A549 (cell line): ENCODE measurements at regions not wholly inside any gene's neighbourhood (a gene's known extent, or its start where the extent isn't known, plus 50 kb on each side); places are given as distances from the start of the nearest gene placed in this dataset.

ENCODE experiments used
- ATAC-seq, 2 experiments: fragments of 200-7000 bp in 1 of 2; fragments of >200 bp in 1 of 2; cut with Nextera tagmentation in 1 of 2; cut with Tn5 transposase in 1 of 2; 3 replicates each; pipeline versions ENCODE4 v1.8.0 to v1.9.1; 2018 to 2020; ENCODE audit warnings: mild to moderate bottlenecking in 1 of 2, moderate library complexity in 1 of 2
- CTCF ChIA-PET: fragments of 300-600 bp; sonication (Branson Sonifier 250); formaldehyde crosslinking; extraction: SDS; loops from one replicate; lab custom pipeline; 2021; ENCODE audit warnings: antibody characterized with exemption, inconsistent platforms; lab: Yijun Ruan, JAX
- POLR2A ChIA-PET: fragments of 350-600 bp; formaldehyde crosslinking; extraction: SDS; loops from one replicate; lab custom pipeline; 2021; ENCODE audit warnings: antibody characterized with exemption, inconsistent platforms; lab: Yijun Ruan, JAX
- DNase-seq, 2 experiments: peaks; one replicate each; pipeline versions ENCODE4 v3.0.0 to v3.0.0-alpha.2; 2011 to 2016; ENCODE audit warnings: low read depth in 1 of 2, low spot score in 1 of 2
- FAIRE-seq: peaks from 2 replicates; lab custom pipeline; 2011; peaks lifted over from hg19 to GRCh38; lab: Jason Lieb, UNC
- H3K27ac ChIP-seq, 2 experiments: fragments of >200 bp; sonication (Bioruptor Twin); formaldehyde crosslinking; 3 replicates each; pipeline ENCODE4 v1.5.1; 2016 to 2017
- H3K4me1 ChIP-seq: fragments of >200 bp; sonication (Bioruptor Twin); formaldehyde crosslinking; 3 replicates; pipeline ENCODE4 v1.6.1; 2016
- H3K4me2 ChIP-seq: fragments of >200 bp; sonication (Bioruptor Twin); formaldehyde crosslinking; 3 replicates; pipeline ENCODE4 v1.6.1; 2016
- H3K4me3 ChIP-seq: fragments of >200 bp; sonication (Bioruptor Twin); formaldehyde crosslinking; 3 replicates; pipeline ENCODE4 v1.5.1; 2016
- H3K9me3 ChIP-seq: fragments of >200 bp; sonication (Bioruptor Twin); formaldehyde crosslinking; 3 replicates; pipeline ENCODE4 v1.6.1; 2016
- ATOH8 ChIP-seq: fragments of 250-450 bp; sonication (Bioruptor Pico); IDR thresholded peaks from 2 replicates; pipeline ENCODE4 v1.5.0; 2020; ENCODE audit warnings: low read depth, mild to moderate bottlenecking, moderate library complexity
- CBX8 ChIP-seq: fragments of 200-600 bp; sonication (generic); IDR thresholded peaks from 2 replicates; pipeline ENCODE4 v1.6.1; 2016
- CEBPB ChIP-seq, 2 experiments: fragments of >200 bp in 1 of 2; sonication (Bioruptor Twin) in 1 of 2; formaldehyde crosslinking in 1 of 2; IDR thresholded peaks; 2 replicates each; pipeline ENCODE4 v1.6.1; 2012 to 2016
- E2F6 ChIP-seq: IDR thresholded peaks from 2 replicates; pipeline ENCODE4 v1.6.1; 2012; ENCODE audit warnings: low read depth, borderline replicate concordance
- EHF ChIP-seq: fragments of 250-450 bp; sonication (Bioruptor Pico); IDR thresholded peaks from 2 replicates; pipeline ENCODE4 v1.5.0; 2020; ENCODE audit warnings: mild to moderate bottlenecking
- EP300 ChIP-seq, 2 experiments: fragments of >200 bp; sonication (Bioruptor Twin); formaldehyde crosslinking; IDR thresholded peaks; 2 replicates in 1 of 2; 3 replicates in 1 of 2; pipeline ENCODE4 v1.6.1; 2016 to 2017
- FOSB ChIP-seq: fragments of 250-450 bp; sonication (Bioruptor Pico); IDR thresholded peaks from 2 replicates; pipeline ENCODE4 v1.5.0; 2020; ENCODE audit warnings: mild to moderate bottlenecking, moderate library complexity
- FOSL2 ChIP-seq, 2 experiments: fragments of 450-650 bp in 1 of 2; fragments of >200 bp in 1 of 2; sonication (Bioruptor Twin) in 1 of 2; formaldehyde crosslinking; IDR thresholded peaks; 2 replicates each; pipeline versions ENCODE4 v1.5.0 to v1.6.1; 2016 to 2020; ENCODE audit warnings: mild to moderate bottlenecking in 1 of 2, moderate library complexity in 1 of 2
- HOXA7 ChIP-seq: fragments of 250-450 bp; sonication (Bioruptor Pico); IDR thresholded peaks from 2 replicates; pipeline ENCODE4 v1.5.0; 2020; ENCODE audit warnings: mild to moderate bottlenecking, moderate library complexity
- HOXB13 ChIP-seq: fragments of 250-450 bp; sonication (Bioruptor Pico); IDR thresholded peaks from 2 replicates; pipeline ENCODE4 v1.5.0; 2020; ENCODE audit warnings: low read depth, mild to moderate bottlenecking, moderate library complexity
- KDM1A ChIP-seq: fragments of 200-600 bp; sonication (generic); IDR thresholded peaks from 2 replicates; pipeline ENCODE4 v1.6.1; 2016; ENCODE audit warnings: low read depth, mild to moderate bottlenecking
- MAZ ChIP-seq: fragments of 150-350 bp; IDR thresholded peaks from 2 replicates; pipeline ENCODE4 v1.6.1; 2014; ENCODE audit warnings: antibody characterized with exemption, low read depth, low read length, borderline replicate concordance
- NFE2L2 ChIP-seq: fragments of 150-350 bp; conservative IDR thresholded peaks from 2 replicates; pipeline ENCODE4 v1.6.1; 2014; ENCODE audit warnings: low read length
- NPAS2 ChIP-seq: fragments of 250-450 bp; sonication (Bioruptor Pico); IDR thresholded peaks from 2 replicates; pipeline ENCODE4 v1.8.0; 2022; ENCODE audit warnings: mild to moderate bottlenecking, moderate library complexity, borderline replicate concordance
- PHF8 ChIP-seq: fragments of 200-600 bp; sonication (generic); IDR thresholded peaks from 2 replicates; pipeline ENCODE4 v1.6.1; 2016; ENCODE audit warnings: low read depth, mild to moderate bottlenecking, antibody characterized with exemption, moderate library complexity, borderline replicate concordance
- REST ChIP-seq: fragments of 200-600 bp; sonication (generic); IDR thresholded peaks from 2 replicates; pipeline ENCODE4 v1.6.1; 2016; ENCODE audit warnings: antibody characterized with exemption, mild to moderate bottlenecking, moderate library complexity
- RNF2 ChIP-seq: fragments of 200-600 bp; sonication (generic); IDR thresholded peaks from 2 replicates; pipeline ENCODE4 v1.6.1; 2016; ENCODE audit warnings: low read depth, mild to moderate bottlenecking, antibody characterized with exemption, moderate library complexity, borderline replicate concordance
- SREBF2 ChIP-seq: fragments of 450-650 bp; IDR thresholded peaks from 2 replicates; pipeline ENCODE4 v1.6.1; 2014; ENCODE audit warnings: mild to moderate bottlenecking, moderate library complexity
- TFCP2L1 ChIP-seq: fragments of 250-450 bp; sonication (Bioruptor Pico); IDR thresholded peaks from 2 replicates; pipeline ENCODE4 v1.5.0; 2021; ENCODE audit warnings: mild to moderate bottlenecking
- ZC3H11A ChIP-seq: fragments of 450-650 bp; IDR thresholded peaks from 2 replicates; pipeline ENCODE4 v1.6.1; 2014; ENCODE audit warnings: antibody characterized with exemption, mild to moderate bottlenecking
- ZSCAN20 ChIP-seq: fragments of 250-450 bp; sonication (Bioruptor Pico); IDR thresholded peaks from 2 replicates; pipeline ENCODE4 v1.8.0; 2022; ENCODE audit warnings: mild to moderate bottlenecking, moderate library complexity
- WGBS: methylation state at CpG from one replicate; pipeline ENCODE4 v1.1.6; 2017; ENCODE audit errors: missing lambda C conversion rate; 5-methylcytosine and 5-hydroxymethylcytosine counted together
- TF ChIP-seq, protein P1 (sequence below): IDR thresholded peaks from 2 replicates; pipeline ENCODE4 v1.6.1; 2012
- TF ChIP-seq, protein P2 (sequence below): fragments of >200 bp; sonication (Bioruptor Twin); formaldehyde crosslinking; IDR thresholded peaks from 3 replicates; pipeline ENCODE4 v1.6.1; 2016
- TF ChIP-seq, protein P3 (sequence below): fragments of >200 bp; sonication (Bioruptor Twin); formaldehyde crosslinking; IDR thresholded peaks from 3 replicates; pipeline ENCODE4 v1.5.1; 2016

DNA sequence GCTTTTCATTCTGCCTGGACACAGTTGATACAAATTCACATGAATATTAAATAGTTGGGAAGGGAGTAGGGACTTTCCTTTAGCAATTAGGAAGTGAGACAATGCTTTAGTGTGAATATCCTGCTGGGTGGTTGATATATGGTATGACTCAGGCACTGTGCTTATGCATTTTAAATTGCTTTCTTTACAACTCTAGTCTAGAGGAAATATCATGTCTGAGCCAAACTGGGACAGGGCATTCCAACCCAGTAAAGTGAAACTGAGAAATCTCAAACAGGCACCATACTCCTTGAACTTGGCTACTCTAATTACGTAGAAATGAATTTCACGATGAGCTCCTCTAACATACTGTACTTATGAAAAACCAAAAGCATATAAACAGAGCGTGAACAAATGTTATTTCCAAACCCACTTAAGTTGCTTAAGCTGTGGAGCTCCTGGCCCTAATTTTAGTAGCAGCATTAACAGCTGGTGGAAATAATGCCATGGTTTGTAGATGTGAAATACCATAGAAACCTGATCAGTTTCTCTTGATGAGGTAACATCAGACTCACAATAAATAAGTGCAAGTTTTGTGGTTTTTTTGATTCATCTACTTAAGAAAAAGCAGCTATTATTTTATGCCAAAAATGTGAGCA is 242.9 kb upstream of the GK2 start:
- 10% methylated on average over 3 of the region's 3 CpGs for WGBS
- DNase-seq (no peak), ATAC-seq (no peak)
- H3K27ac ChIP-seq, result no peak overlapping the region
- no peak overlapping the region for H3K4me2 ChIP-seq
- no peaks in the 10 kb centered on the region for H3K9me3 ChIP-seq
- CTCF ChIA-PET, result no interaction called here
- no peak for TF ChIP-seq KDM1A
- TF ChIP-seq REST, result no peak
- TF ChIP-seq EHF (CRISPR knock-in tag), result no peak
- TF ChIP-seq, protein P1, sequence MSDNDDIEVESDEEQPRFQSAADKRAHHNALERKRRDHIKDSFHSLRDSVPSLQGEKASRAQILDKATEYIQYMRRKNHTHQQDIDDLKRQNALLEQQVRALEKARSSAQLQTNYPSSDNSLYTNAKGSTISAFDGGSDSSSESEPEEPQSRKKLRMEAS, result no peak
- no peak for TF ChIP-seq CBX8
- TF ChIP-seq, protein P2, sequence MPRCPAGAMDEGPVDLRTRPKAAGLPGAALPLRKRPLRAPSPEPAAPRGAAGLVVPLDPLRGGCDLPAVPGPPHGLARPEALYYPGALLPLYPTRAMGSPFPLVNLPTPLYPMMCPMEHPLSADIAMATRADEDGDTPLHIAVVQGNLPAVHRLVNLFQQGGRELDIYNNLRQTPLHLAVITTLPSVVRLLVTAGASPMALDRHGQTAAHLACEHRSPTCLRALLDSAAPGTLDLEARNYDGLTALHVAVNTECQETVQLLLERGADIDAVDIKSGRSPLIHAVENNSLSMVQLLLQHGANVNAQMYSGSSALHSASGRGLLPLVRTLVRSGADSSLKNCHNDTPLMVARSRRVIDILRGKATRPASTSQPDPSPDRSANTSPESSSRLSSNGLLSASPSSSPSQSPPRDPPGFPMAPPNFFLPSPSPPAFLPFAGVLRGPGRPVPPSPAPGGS, result no peak
- TF ChIP-seq TFCP2L1, result no peak
- TF ChIP-seq PHF8, result no peak
- TF ChIP-seq EP300 (IDR thresholded peaks at IDR 0.05), result no peak
- TF ChIP-seq ZSCAN20 (CRISPR knock-in tag), result no peak
- TF ChIP-seq, protein P3, sequence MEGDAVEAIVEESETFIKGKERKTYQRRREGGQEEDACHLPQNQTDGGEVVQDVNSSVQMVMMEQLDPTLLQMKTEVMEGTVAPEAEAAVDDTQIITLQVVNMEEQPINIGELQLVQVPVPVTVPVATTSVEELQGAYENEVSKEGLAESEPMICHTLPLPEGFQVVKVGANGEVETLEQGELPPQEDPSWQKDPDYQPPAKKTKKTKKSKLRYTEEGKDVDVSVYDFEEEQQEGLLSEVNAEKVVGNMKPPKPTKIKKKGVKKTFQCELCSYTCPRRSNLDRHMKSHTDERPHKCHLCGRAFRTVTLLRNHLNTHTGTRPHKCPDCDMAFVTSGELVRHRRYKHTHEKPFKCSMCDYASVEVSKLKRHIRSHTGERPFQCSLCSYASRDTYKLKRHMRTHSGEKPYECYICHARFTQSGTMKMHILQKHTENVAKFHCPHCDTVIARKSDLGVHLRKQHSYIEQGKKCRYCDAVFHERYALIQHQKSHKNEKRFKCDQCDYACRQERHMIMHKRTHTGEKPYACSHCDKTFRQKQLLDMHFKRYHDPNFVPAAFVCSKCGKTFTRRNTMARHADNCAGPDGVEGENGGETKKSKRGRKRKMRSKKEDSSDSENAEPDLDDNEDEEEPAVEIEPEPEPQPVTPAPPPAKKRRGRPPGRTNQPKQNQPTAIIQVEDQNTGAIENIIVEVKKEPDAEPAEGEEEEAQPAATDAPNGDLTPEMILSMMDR, result no peak
- no peak for TF ChIP-seq NPAS2 (CRISPR knock-in tag)
- TF ChIP-seq RNF2, result no peak
- no peak for TF ChIP-seq ZC3H11A
- no peak for TF ChIP-seq MAZ
- TF ChIP-seq, all 56 proteins: peak for 0
- no peak overlapping the region for H3K4me3 ChIP-seq
- H3K4me1 ChIP-seq, result no peaks in the 10 kb centered on the region
- no peak for FAIRE-seq
- POLR2A ChIA-PET, result no interaction called here

DNA sequence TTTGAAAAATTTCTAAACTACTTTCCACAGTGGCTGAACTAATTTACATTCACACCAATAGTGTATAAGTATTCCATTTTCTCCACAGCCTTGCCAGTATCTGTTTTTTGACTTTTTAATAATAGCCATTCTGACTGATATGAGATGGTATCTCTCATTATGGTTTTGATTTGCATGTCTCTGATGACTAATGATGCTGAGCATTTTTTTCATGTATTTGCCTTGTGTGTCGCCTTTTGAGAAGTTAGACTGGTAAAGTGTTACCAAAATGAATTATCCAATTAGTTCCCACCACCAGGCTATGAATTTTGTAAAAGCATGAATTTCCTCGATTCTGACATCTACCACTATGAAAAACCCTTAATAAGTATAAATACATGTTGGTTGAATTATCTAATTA is 242.2 kb upstream of the GK2 start:
- ATAC-seq (no peak), DNase-seq (no peak), FAIRE-seq (no peak)
- H3K4me1 ChIP-seq, result no peaks in the 10 kb centered on the region
- no peak overlapping the region for H3K4me3 ChIP-seq
- TF ChIP-seq E2F6 (no peak), HOXB13 (no peak), SREBF2 (no peak), FOSB (CRISPR knock-in tag) (no peak), FOSL2 (IDR thresholded peaks at IDR 0.05) (no peak), FOSL2 (CRISPR knock-in tag; IDR thresholded peaks at IDR 0.05) (no peak), ATOH8 (no peak), NFE2L2 (no peak), HOXA7 (CRISPR knock-in tag) (no peak), CEBPB (IDR thresholded peaks at IDR 0.05) (no peak)
- TF ChIP-seq, protein P3, result no peak
- H3K4me2 ChIP-seq, result no peak overlapping the region
- ChIA-PET POLR2A (no interaction called here), CTCF (no interaction called here)
- H3K9me3 ChIP-seq, result no peaks in the 10 kb centered on the region
- 3% methylated on average over 2 of the region's 2 CpGs for WGBS
- H3K27ac ChIP-seq, result no peak overlapping the region
